ENCODE measurements at regions not wholly inside any gene's neighbourhood (a gene's known extent, or its start where the extent isn't known, plus 50 kb on each side); places are given as distances from the start of the nearest gene placed in this dataset.
"Not testable (repeated sequence)": the region's sequence is repeated elsewhere in the genome, so short reads cannot be mapped to it uniquely, and the experiment has no call there.

- DNase-seq = no peak
These were observed 198.7 kb downstream of the TMA16 start for GRCh38 chr4:163693211-163693610.

DNA sequence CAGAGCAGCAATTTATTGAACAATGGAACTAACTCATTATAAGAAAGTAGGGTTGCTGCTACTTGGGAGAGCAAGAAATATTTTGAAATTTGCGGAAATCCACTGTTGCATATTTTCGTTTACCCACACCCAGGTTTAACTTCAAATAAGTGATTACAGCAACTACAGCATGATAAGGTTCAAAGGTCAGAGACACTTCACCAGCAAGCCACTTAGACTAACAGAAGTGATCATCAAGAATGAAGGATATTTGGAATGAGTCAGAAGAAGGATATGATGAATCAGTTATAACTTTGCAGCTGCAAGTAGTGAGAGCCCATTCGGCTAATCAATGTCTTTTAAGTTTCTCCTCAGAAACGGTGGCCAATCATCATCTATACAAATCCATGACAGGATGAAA is 199.3 kb downstream of the TMA16 start:
- DNase-seq = no peak

- no peak for DNase-seq
These were observed 199.9 kb downstream of the TMA16 start for GRCh38 chr4:163694385-163694784.

DNA sequence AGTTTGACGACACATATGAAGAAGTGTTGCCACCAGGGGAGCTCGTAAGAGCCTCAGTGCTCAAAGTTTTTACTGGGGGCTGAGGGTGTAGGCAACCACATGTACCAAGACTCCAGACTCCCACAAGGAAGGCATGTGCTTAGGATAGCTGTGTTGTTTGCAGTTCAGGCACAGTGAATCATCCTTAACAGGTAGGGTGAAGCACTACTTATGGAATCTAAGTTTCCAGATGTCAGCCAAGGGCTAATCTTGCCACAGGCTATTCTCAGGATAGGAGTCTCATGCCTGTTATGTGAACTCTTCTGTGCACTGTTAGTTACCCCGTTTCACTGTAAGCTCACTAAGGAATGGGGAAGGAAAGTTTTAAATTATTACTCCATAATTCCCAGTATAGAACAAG is 202.6 kb downstream of the TMA16 start:
- DNase-seq = no peak

GRCh38 chr4:163700383-163700782 is 205.9 kb downstream of the TMA16 start:
- not testable (repeated sequence) for DNase-seq

- DNase-seq = no peak
These were observed 207.4 kb downstream of the TMA16 start for GRCh38 chr4:163701916-163702315.

GRCh38 chr4:163702736-163703135 is 208.2 kb downstream of the TMA16 start:
- DNase-seq = no peak

- no peak for DNase-seq
These were observed 208.8 kb downstream of the TMA16 start for GRCh38 chr4:163703251-163703650.

DNA sequence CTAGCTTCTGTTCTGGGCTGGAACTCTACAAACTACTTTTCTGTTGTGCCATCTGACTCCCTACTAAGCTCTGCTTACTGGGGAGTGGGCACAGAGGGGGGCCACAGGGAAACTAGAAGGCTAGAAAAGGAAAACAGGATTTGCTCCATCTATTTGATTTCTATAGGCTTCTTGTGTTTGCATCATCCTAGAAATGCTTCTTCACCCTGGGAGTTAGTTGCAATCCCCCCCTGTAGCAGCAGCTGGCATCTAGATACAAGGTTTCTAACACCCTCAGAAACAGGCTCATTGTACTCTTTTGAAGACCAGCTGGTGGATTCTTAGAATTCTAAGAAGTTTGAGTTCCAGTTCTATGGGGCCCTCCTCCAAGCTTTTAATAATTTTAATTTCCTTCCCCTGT is 213.4 kb downstream of the TMA16 start:
- DNase-seq = no peak

DNA sequence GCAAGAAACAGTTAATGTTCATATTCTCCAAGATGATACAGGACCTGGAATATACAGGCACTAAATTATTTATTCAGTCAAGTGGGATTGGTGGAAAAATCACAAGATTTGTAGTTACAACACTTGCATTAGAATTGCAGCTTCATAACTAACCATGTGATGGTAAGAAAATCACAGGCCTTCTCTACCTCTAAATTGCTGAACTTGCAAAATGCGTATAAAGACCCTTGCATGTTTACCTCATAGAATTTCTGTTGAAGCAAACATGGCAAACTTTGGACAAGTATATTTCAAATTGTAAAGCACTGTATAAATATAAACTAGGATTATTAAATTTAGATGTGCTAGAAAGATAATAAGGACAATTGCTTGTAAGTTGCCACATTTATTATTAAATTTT is 215.1 kb downstream of the TMA16 start:
- no peak for DNase-seq

DNA sequence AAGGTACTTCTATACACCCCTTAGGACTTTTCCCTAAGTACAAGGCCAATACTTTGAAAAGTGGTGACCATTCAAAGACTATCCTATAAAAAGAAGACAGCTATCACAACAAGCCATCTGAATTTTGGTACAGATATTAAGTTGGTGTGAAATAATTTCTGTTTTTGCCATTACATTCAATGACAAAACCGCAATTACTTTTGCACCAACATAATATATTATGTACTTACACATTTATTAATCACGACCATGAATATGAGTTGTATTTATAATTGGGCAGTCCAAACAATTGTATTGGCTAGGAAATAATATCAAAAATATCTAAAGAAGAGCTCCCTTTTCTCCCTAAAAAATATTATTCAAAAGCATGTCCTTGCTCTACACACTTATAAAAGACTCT is 215.7 kb downstream of the TMA16 start:
- no peak for DNase-seq

DNA sequence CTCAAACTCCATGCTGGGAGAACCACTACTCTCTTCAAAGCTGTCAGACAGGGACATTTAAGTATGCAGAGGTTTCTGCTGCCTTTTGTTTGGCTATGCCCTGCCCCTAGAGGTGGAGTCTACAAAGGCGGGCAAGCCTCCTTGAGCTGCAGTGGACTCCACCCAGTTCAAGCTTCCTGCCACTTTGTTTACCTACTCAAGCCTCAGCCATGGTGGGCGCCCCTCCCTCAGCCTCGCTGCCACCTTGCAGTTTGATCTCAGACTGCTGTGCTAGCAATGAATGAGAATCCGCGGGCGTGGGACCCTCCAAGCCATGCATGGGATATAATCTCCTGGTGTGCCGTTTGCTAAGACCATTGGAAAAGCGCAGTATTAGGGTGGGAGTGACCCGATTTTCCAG is 230.0 kb downstream of the TMA16 start:
- not testable (repeated sequence) for DNase-seq

GRCh38 chr4:163726641-163727040 is 232.2 kb downstream of the TMA16 start:
- DNase-seq = no peak

DNA sequence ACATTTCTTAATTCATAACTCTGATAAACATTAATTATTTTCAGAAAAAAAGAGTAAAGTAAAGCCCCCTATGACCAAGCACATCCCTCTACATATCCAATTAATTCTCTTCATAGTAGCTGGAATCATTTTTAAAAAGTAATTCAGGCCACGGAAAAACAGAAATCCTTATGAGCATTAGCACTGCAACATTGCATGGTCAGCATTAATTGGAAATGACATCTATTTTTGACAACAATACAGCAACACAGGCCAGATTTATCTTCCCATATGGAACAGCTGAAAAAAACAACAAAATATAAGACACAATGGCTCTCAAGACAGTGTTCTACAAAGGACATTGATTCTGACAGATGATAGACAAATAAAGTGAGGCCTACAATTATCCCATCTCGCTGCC is 236.6 kb downstream of the TMA16 start:
- no peak for DNase-seq

DNA sequence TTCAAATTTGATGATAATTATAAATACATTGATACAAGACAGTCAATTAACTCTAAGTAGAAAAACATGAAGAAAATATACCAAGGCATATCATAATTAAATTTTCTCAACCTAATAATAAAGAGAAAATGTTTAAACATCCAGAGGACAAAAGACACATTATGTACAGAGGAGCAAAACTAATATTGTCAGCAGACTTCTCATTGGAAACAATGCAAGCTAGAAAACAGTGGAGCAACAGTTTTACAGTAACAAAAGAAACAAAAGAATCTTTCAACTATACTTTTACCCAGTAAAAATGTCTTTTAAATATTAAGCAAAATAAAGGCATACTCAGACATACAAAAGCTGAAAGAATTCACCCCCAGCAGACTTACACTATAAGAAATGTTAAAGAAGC is 238.0 kb downstream of the TMA16 start:
- no peak for DNase-seq

GRCh38 chr4:163736876-163737275 is 242.4 kb downstream of the TMA16 start:
- no peak for DNase-seq

DNA sequence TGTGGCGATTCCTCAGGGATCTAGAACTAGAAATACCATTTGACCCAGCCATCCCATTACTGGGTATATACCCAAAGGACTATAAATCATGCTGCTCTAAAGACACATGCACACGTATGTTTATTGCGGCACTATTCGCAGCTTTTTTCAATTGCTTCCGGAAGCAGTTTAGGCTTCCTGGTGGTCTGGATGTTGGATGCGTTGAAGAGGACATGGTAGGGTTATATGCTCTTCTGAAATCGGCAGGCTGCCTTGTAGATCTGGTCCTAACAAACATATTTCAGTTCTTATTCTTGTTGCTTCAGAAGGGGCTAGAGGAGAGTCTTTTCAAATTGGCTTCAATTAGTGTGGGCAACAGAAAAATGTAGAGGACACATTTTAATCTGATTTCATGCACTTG is 243.4 kb downstream of the TMA16 start:
- not testable (repeated sequence) for DNase-seq

DNA sequence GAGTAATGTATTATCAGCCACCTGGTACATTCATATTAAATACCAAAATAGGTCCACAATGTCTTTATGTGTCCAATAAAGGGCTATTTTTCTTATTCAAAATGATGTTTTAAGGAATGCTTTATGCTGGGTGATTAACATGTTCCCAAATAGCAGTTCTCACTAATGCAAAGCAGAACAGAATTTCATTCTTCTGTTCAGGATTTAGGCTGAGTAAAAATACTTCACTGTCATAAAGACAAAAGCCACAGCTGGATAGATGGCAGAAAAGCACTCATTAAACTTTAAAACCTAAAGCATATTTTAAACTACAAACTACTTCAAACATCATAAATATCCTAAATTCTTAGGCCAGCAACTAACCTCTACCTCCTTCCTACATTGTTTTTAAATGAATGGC is 244.0 kb downstream of the TMA16 start:
- DNase-seq = no peak

DNA sequence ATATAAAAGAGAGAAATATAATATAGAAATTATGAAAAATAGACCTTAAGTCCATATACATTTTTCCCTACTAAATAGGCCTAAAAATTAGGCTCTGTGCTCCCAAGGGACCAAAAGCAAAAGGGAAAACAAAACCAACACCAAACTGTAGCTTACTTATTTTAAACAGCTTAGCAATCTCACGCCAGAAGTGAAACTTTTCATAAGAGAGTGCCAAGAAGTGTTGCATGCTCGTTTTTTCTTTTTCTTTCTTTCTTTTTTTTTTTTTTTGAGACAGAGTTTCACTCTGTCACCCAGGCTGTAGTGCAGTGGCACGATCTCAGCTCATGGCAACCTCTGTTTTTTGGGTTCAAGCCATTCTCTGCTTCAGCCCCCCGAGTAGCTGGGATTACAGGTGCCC is 250.4 kb downstream of the TMA16 start:
- DNase-seq = no peak

DNA sequence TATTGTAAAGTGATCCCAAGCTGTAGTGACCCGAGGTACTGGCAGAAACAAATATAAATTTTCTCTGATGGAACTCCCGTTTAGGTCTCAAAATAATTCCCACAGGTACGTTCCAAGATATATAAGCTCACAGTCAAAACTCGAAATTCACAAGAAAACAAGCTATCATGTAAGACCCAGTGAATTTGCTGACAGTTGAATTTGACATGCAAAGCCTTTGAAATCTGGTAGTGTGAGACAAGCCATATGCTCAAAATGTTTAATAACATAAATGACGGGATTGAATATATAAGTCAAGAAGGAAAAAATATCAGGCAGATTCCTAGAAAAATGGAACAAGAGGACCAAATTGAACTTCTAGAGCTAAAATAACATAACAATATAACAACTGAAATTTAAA is 252.8 kb downstream of the TMA16 start:
- DNase-seq = no peak

DNA sequence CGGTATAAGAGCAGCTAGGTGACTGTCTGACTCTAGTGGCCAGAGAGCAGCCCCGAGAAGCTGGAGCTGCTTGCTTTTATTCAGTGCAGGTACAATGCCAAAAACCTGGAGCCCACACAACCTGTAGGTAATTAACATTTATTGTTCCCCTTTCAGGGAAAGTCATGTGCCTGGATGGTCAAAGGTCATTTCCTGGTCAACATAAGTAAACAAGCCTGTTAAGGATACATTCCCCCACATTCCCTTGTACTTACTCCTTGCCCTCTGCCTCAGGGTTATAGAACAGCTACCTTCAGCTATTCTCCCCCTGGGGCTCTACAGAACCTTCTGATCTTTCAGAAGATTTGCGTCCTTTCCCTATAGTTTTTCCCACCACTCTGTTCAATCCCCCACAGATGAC is 253.4 kb downstream of the TMA16 start:
- DNase-seq = no peak

DNA sequence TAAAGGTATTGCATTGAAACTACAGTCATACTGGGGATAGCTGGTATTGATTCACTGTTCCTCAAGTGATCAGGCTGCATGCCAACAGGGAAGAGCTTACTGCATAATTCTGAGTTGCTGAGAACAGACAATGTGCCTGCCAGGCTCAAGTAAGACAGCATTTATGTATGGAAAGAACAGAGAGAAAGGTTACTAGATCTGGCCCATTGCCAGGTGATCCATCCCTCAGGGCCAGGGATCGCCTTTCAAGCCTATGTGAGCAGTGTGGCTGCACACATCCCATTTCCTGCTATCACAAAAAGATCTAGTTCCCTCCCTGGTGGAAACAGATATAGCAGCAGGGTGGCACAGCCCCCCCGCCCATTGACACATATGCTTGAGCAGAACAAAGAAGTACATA is 254.0 kb downstream of the TMA16 start:
- DNase-seq = no peak

DNA sequence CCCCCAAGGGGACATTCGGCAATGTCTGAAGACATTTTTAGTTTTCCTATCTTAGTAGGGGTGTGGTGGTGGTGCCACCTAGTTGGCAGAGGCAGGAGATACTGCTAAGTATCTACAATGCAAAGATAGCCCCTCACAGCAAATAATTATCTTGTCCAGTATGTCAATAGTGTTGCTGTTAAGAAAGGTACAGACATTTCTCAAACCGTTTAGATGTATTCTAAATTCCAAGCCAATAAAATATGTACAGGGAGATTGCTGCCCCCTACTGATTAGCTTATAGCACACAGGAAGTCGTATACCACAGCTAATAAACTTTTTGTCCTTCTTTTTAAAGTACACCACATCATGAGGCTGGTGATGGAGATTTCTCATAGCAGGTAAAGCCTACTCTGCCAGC is 260.5 kb downstream of the TMA16 start:
- no peak for DNase-seq

- DNase-seq = no peak
These were observed 262.7 kb downstream of the TMA16 start for GRCh38 chr4:163757219-163757618.

DNA sequence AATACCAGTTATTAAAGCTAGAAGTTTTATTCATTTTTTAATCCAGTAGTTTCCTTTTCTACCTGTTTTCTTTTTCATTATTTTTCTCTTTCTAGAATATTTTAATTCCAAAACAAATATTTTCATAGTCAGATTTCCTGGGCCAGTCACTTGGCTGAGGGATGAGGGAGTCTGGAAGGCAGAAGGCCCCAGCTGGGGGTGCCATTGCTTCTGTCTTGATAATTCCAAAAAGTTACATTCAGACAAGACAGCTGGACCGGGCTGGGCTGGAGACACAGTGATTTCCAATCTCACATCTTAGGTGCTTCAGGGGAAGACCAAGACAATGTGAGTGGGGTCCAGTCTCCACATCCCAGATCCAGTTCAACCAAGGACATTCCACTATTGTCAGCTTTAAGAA is 263.5 kb downstream of the TMA16 start:
- DNase-seq = no peak
